ENCODE measurements at regions not wholly inside any gene's neighbourhood (a gene's known extent, or its start where the extent isn't known, plus 50 kb on each side); places are given as distances from the start of the nearest gene placed in this dataset.

DNA sequence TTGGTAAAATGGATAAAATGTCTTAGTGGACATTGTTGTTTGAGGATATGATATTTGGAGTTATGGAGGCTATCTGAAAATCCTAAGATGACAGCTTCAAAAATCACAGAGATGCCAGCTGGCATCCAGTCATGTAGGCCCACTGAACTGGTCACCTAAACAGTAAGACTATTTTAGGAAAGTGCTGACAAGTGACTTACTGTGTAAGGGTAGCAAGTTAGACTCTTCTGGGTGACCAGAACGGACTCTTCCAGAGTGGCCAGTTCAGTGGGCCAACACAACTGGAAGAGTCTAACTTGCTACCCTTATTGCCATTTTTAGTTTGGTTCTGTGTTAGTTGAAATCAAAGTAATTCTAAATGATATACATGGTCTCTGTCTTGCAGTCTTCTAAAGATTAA, 61.4 kb upstream of the ATP8A1 start:
- intact Hi-C loops (cut with DNase I; ENCODE audit: low total_unique reads): no loop called here
- H3K36me3 ChIP-seq: no peaks in the 10 kb centered on the region
- DNase-seq: no peak
- no peak overlapping the region for H3K4me3 ChIP-seq
- no peaks in the 10 kb centered on the region for H3K9me3 ChIP-seq
- peaks cover 0 to 29% (median 3%) of the 10 kb centered on the region in 6 donors for H3K4me1 ChIP-seq
- no peaks in the 10 kb centered on the region for H3K27me3 ChIP-seq (replicated peaks in 1 of 7)
- WGBS, 5 donors: 24 to 92% (median 87%) methylated on average over 1 of the region's 1 CpG
- H3K27ac ChIP-seq: no peak overlapping the region
- no peak for TF ChIP-seq POLR2AphosphoS5 (IDR thresholded peaks at IDR 0.05)
- TF ChIP-seq, protein P1, sequence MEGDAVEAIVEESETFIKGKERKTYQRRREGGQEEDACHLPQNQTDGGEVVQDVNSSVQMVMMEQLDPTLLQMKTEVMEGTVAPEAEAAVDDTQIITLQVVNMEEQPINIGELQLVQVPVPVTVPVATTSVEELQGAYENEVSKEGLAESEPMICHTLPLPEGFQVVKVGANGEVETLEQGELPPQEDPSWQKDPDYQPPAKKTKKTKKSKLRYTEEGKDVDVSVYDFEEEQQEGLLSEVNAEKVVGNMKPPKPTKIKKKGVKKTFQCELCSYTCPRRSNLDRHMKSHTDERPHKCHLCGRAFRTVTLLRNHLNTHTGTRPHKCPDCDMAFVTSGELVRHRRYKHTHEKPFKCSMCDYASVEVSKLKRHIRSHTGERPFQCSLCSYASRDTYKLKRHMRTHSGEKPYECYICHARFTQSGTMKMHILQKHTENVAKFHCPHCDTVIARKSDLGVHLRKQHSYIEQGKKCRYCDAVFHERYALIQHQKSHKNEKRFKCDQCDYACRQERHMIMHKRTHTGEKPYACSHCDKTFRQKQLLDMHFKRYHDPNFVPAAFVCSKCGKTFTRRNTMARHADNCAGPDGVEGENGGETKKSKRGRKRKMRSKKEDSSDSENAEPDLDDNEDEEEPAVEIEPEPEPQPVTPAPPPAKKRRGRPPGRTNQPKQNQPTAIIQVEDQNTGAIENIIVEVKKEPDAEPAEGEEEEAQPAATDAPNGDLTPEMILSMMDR (IDR thresholded peaks at IDR 0.05 in 8 of 11, conservative IDR thresholded peaks at IDR 0.05 in 3 of 11): no peak
- no peak for TF ChIP-seq POLR2A (IDR thresholded peaks at IDR 0.05)

DNA sequence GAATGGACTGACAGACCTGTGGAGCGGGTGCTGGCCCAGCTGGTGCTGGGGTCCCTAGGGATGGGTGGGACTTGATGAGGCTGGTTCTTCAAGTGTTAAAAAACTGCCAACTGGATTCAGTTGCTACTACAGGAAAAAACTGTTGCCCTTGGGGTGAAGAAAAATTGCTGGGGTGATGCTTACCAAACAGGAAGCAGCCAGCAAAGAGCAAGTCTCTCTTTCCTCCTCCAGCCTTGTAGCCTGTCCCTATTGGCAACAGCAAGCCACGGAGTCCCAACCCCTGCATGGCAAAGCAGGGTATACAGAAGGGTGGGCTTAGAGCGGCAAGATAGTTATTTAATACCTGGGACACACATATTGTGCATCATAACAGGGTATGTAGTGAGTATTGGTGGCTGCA, 60.1 kb upstream of the ATP8A1 start:
- 33 to 44% (median 37%) methylated on average over 3 of the region's 3 CpGs for WGBS, 5 donors
- Histone ChIP-seq H3K27ac (peak overlapping the region in 1 of 8 donors; percentile 47), H3K27me3 (replicated peaks in 1 of 7) (no peaks in the 10 kb centered on the region), H3K4me3 (no peak overlapping the region), H3K9me3 (no peaks in the 10 kb centered on the region), H3K36me3 (no peaks in the 10 kb centered on the region), H3K4me1 (peaks cover 0 to 29% (median 3%) of the 10 kb centered on the region in 6 donors)
- DNase-seq: no peak
- no peak for TF ChIP-seq POLR2A (IDR thresholded peaks at IDR 0.05)
- TF ChIP-seq POLR2AphosphoS5 (IDR thresholded peaks at IDR 0.05): no peak
- TF ChIP-seq, protein P1 (IDR thresholded peaks at IDR 0.05 in 8 of 11, conservative IDR thresholded peaks at IDR 0.05 in 3 of 11): no peak
- intact Hi-C loops (cut with DNase I; ENCODE audit: low total_unique reads): no loop called here

GRCh38 chr4:42715807-42716482, 59.0 kb upstream of the ATP8A1 start:
- H3K27ac ChIP-seq: peak overlapping the region in 1 of 8 donors; percentile 47
- intact Hi-C loops (cut with DNase I; ENCODE audit: low total_unique reads): no loop called here
- 70 to 92% (median 89%) methylated on average over 6 of the region's 6 CpGs for WGBS, 5 donors
- no peaks in the 10 kb centered on the region for H3K27me3 ChIP-seq (replicated peaks in 1 of 7)
- no peaks in the 10 kb centered on the region for H3K9me3 ChIP-seq
- peaks cover 0 to 29% (median 3%) of the 10 kb centered on the region in 6 donors for H3K4me1 ChIP-seq
- TF ChIP-seq POLR2A (IDR thresholded peaks at IDR 0.05): no peak
- TF ChIP-seq, protein P1 (IDR thresholded peaks at IDR 0.05 in 8 of 11, conservative IDR thresholded peaks at IDR 0.05 in 3 of 11): no peak
- TF ChIP-seq POLR2AphosphoS5 (IDR thresholded peaks at IDR 0.05): no peak
- no peaks in the 10 kb centered on the region for H3K36me3 ChIP-seq
- no peak overlapping the region for H3K4me3 ChIP-seq
- DNase-seq: no peak

- Histone ChIP-seq H3K36me3 (no peaks in the 10 kb centered on the region), H3K27ac (no peak overlapping the region), H3K4me1 (peaks cover 0 to 17% (median 3%) of the 10 kb centered on the region in 6 donors), H3K9me3 (no peaks in the 10 kb centered on the region), H3K27me3 (replicated peaks in 1 of 7) (no peaks in the 10 kb centered on the region), H3K4me3 (no peak overlapping the region)
- DNase-seq: no peak
- intact Hi-C loops (cut with DNase I; ENCODE audit: low total_unique reads): no loop called here
- TF ChIP-seq POLR2AphosphoS5 (IDR thresholded peaks at IDR 0.05) (no peak), POLR2A (IDR thresholded peaks at IDR 0.05) (no peak)
- TF ChIP-seq, protein P1 (IDR thresholded peaks at IDR 0.05 in 8 of 11, conservative IDR thresholded peaks at IDR 0.05 in 3 of 11): no peak
- 86 to 97% (median 95%) methylated on average over 3 of the region's 3 CpGs for WGBS, 5 donors
Measured at GRCh38 chr4:42713391-42713790, 56.5 kb upstream of the ATP8A1 start.
